AG04450 (cell line): ENCODE measurements at regions not wholly inside any gene's neighbourhood (a gene's known extent, or its start where the extent isn't known, plus 50 kb on each side); places are given as distances from the start of the nearest gene placed in this dataset.

Experiments
- CTCF ChIA-PET: fragments of 300-600, 350-600 bp; formaldehyde crosslinking; extraction: SDS; loops from one replicate; lab custom pipeline; 2022; ENCODE audit warnings: antibody characterized with exemption, inconsistent platforms; lab: Charles Lee
- POLR2A ChIA-PET: fragments of 350-600 bp; formaldehyde crosslinking; extraction: SDS; loops from one replicate; lab custom pipeline; 2021; ENCODE audit warnings: antibody characterized with exemption, inconsistent platforms; lab: Yijun Ruan, JAX
- DNase-seq: peaks from one replicate; pipeline ENCODE4 v3.0.0-alpha.2; 2011; ENCODE audit warnings: low read depth, low spot score
- H3K27ac ChIP-seq: one replicate; pipeline ENCODE4 v1.5.1; 2012; ENCODE audit warnings: low read depth, low read length, control low read depth
- H3K27me3 ChIP-seq: one replicate; pipeline ENCODE4 v1.6.0; 2012; ENCODE audit warnings: low read length; ENCODE audit not compliant: control insufficient read depth, insufficient read depth
- H3K4me3 ChIP-seq: 2 replicates; pipeline ENCODE4 v1.5.1; 2011; ENCODE audit warnings: mild to moderate bottlenecking, low read depth, low read length, control low read depth
- H3K9me3 ChIP-seq: 2 replicates; pipeline ENCODE4 v1.5.1; 2012; ENCODE audit warnings: low read length; ENCODE audit not compliant: control insufficient read depth, insufficient read depth
- CTCF ChIP-seq: IDR thresholded peaks from 2 replicates; pipeline ENCODE4 v1.5.1; 2011; ENCODE audit warnings: low read depth, low read length, control low read depth, inconsistent platforms

- no peaks in the 10 kb centered on the region for H3K27me3 ChIP-seq
- no peaks in the 10 kb centered on the region for H3K9me3 ChIP-seq
- H3K4me3 ChIP-seq, result no peak overlapping the region
- ChIA-PET CTCF (no interaction called here), POLR2A (no interaction called here)
- no peak for TF ChIP-seq CTCF
- H3K27ac ChIP-seq, result no peak overlapping the region
- DNase-seq, result no peak
Observed at GRCh38 chr1:90208949-90209348, 214.0 kb downstream of the ZNF326 start.

GRCh38 chr1:90206260-90206659 is 211.3 kb downstream of the ZNF326 start:
- no peaks in the 10 kb centered on the region for H3K27me3 ChIP-seq
- CTCF ChIA-PET, result no interaction called here
- H3K9me3 ChIP-seq, result no peaks in the 10 kb centered on the region
- POLR2A ChIA-PET, result no interaction called here
- no peak overlapping the region for H3K4me3 ChIP-seq
- no peak for DNase-seq
- H3K27ac ChIP-seq, result no peak overlapping the region
- TF ChIP-seq CTCF, result no peak

- TF ChIP-seq CTCF, result no peak
- no peak overlapping the region for H3K4me3 ChIP-seq
- ChIA-PET CTCF (no interaction called here), POLR2A (no interaction called here)
- H3K27ac ChIP-seq, result no peak overlapping the region
- no peaks in the 10 kb centered on the region for H3K27me3 ChIP-seq
- DNase-seq, result no peak
- no peaks in the 10 kb centered on the region for H3K9me3 ChIP-seq
Observed at GRCh38 chr1:90204780-90205179, 209.9 kb downstream of the ZNF326 start.

GRCh38 chr1:90204023-90204590 is 209.2 kb downstream of the ZNF326 start:
- Histone ChIP-seq H3K27me3 (no peaks in the 10 kb centered on the region), H3K9me3 (no peaks in the 10 kb centered on the region), H3K4me3 (no peak overlapping the region), H3K27ac (no peak overlapping the region)
- ChIA-PET POLR2A (no interaction called here), CTCF (interaction anchor here (0.6 kb wide), 1 partner anchor 1203 kb away, joined by 3 read pairs; no protein-coding TSS in a partner anchor)
- no peak for DNase-seq
- TF ChIP-seq CTCF, result no peak

- Histone ChIP-seq H3K27me3 (no peaks in the 10 kb centered on the region), H3K4me3 (peak overlapping the region; percentile 26), H3K27ac (no peak overlapping the region), H3K9me3 (no peaks in the 10 kb centered on the region)
- no peak for TF ChIP-seq CTCF
- peak; percentile 4 for DNase-seq
- ChIA-PET CTCF (no interaction called here), POLR2A (no interaction called here)
Observed at GRCh38 chr1:90201467-90202358, 206.8 kb downstream of the ZNF326 start.
